ENCODE measurements at regions not wholly inside any gene's neighbourhood (a gene's known extent, or its start where the extent isn't known, plus 50 kb on each side); places are given as distances from the start of the nearest gene placed in this dataset.
A peak's percentile ranks its signal among the peaks of the same experiment; 100 is the strongest.

DNA sequence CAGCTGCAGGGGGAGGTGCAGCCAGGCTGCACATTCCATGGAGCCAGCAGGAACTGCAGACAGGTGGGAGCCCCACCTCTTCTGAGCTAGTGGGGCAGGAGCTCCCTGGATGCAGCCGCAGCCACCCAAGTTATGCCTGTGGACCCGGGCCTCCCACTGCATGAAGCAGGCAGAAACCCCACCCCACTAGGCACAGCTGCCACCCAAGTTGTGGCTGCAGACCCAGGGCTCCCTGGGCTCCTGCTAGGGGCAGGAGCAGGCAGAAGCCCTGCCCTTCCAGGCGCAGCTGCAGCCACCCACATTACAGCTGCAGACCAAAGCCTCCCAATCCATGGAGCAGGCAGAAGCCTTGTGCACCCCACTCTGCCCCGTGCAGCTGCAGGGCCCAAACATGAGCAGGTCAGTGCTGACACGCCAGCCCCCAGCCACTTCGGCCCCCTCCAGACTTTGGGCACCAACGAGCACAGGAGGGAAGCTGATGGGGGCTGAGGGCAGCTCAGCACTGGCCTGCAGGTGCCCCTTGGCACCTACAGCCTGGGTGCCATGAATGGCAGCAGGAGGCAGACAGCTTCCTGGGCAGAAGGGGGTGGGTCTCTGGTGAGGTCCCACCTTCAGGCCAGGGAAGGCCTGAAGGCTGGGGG is 106.9 kb downstream of the C9orf50 start:
- POLR2A ChIA-PET, result no interaction called here
- H3K9me3 Mint-ChIP-seq, result peaks cover 3 to 40% (median 17%) of the 10 kb centered on the region in 9 donors

GRCh38 chr9:129513282-129513681 is 107.6 kb downstream of the C9orf50 start:
- DNase-seq, result no peak
- Mint-ChIP-seq H3K9me3 (peaks cover 3 to 35% (median 16%) of the 10 kb centered on the region in 9 donors), H3K27ac (no peak overlapping the region), H3K27me3 (peaks cover 0 to 4% (median 0%) of the 10 kb centered on the region in 5 donors), H3K4me1 (no peaks in the 10 kb centered on the region), H3K4me3 (no peak overlapping the region), H3K36me3 (peaks cover 0 to 12% (median 5%) of the 10 kb centered on the region in 3 donors)
- POLR2A ChIA-PET, result no interaction called here
- no peak for ATAC-seq

More for the DNA sequence above, 106.9 kb downstream of the C9orf50 start:
- Mint-ChIP-seq H3K27ac (no peak overlapping the region), H3K27me3 (peaks cover 0 to 4% (median 0%) of the 10 kb centered on the region in 5 donors), H3K36me3 (peaks cover 0 to 15% (median 8%) of the 10 kb centered on the region in 3 donors), H3K4me3 (no peak overlapping the region), H3K4me1 (no peaks in the 10 kb centered on the region)
- DNase-seq (no peak), ATAC-seq (no peak)

DNA sequence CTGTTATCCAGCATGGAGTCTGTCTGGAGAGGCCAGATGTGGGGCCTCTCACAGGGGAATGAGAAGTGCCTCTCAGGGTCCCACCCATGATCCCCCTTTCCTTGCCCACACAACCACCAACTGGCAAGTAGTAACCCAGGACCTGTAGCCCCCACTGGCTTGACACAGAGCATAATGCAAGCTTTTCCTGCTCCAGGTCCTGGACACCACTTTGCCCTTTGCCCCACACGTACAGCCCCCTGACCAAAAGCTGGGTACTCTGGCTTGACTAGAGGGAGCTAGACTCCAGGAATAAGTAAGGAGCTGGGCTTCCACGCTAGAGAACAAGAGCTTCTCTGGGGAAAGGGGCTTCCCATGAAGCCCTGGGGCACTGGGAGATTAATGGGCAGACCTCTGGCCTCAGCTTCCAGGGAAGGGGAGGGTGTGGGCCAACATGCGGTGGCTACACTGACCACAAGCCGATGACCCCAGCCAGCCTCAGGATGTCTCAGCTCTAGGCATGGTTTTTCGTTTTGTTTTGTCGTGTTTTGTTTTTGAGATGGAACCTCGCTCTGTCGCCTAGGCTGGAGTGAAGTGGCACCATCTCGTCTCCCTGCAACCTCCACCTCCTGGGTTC is 109.5 kb downstream of the C9orf50 start:
- Mint-ChIP-seq H3K27ac (no peak overlapping the region), H3K4me1 (no peaks in the 10 kb centered on the region), H3K4me3 (no peak overlapping the region), H3K9me3 (peaks cover 0 to 24% (median 10%) of the 10 kb centered on the region in 9 donors), H3K27me3 (no peaks in the 10 kb centered on the region), H3K36me3 (peaks cover 0 to 8% (median 0%) of the 10 kb centered on the region in 3 donors)
- POLR2A ChIA-PET, result interaction anchor here (0.6 kb wide), 2 partner anchors 226 to 469 kb away, joined by 3 read pairs; no protein-coding TSS in a partner anchor
- ATAC-seq (no peak), DNase-seq (no peak)

- Mint-ChIP-seq H3K27me3 (no peaks in the 10 kb centered on the region), H3K27ac (peak overlapping the region in 1 of 10 donors; percentile 73), H3K36me3 (peaks cover 0 to 8% (median 0%) of the 10 kb centered on the region in 3 donors), H3K4me1 (peaks cover 0 to 2% (median 0%) of the 10 kb centered on the region in 4 donors), H3K9me3 (peaks cover 0 to 13% (median 8%) of the 10 kb centered on the region in 9 donors), H3K4me3 (no peak overlapping the region)
- no peak for DNase-seq
- POLR2A ChIA-PET, result no interaction called here
- no peak for ATAC-seq
These were observed 111.4 kb downstream of the C9orf50 start for GRCh38 chr9:129509533-129509928.

- Mint-ChIP-seq H3K4me1 (peaks cover 0 to 2% (median 0%) of the 10 kb centered on the region in 4 donors), H3K27ac (no peak overlapping the region), H3K4me3 (no peak overlapping the region), H3K36me3 (no peaks in the 10 kb centered on the region), H3K27me3 (no peaks in the 10 kb centered on the region), H3K9me3 (no peaks in the 10 kb centered on the region)
- DNase-seq, result no peak
- POLR2A ChIA-PET, result interaction anchor here (0.7 kb wide), 1 partner anchor 40 kb away, joined by 4 read pairs; no protein-coding TSS in a partner anchor
- ATAC-seq, result no peak
These were observed 113.1 kb downstream of the C9orf50 start for GRCh38 chr9:129507805-129508204.

DNA sequence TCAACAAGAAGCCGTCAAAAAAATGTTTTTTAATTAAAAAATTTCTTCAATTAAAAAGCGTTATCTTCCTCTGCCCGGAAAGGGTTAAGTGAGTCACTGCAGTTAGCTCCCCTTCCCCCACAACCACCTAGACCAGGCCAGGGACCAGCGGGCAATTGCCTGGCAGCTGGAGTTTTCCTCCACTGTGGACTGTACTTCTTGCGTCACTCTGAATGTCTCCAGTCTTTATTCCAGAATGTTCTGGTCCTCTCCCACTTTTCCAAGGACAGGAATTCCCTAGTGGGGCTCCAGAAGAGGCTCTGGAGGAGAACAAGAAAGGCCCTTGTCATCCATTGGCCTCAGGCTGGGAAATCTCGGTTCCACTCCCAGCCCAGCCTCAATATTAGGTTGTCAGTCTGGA is 114.0 kb downstream of the C9orf50 start:
- no peaks in the 10 kb centered on the region for H3K36me3 Mint-ChIP-seq
- ATAC-seq (no peak), DNase-seq (no peak)
- POLR2A ChIA-PET, result no interaction called here
- peak overlapping the region in 1 of 10 donors; percentile 31 for H3K27ac Mint-ChIP-seq
- no peaks in the 10 kb centered on the region for H3K27me3 Mint-ChIP-seq
- no peak overlapping the region for H3K4me3 Mint-ChIP-seq
- peaks cover 0 to 2% (median under 1%) of the 10 kb centered on the region in 4 donors for H3K4me1 Mint-ChIP-seq
- no peaks in the 10 kb centered on the region for H3K9me3 Mint-ChIP-seq

DNA sequence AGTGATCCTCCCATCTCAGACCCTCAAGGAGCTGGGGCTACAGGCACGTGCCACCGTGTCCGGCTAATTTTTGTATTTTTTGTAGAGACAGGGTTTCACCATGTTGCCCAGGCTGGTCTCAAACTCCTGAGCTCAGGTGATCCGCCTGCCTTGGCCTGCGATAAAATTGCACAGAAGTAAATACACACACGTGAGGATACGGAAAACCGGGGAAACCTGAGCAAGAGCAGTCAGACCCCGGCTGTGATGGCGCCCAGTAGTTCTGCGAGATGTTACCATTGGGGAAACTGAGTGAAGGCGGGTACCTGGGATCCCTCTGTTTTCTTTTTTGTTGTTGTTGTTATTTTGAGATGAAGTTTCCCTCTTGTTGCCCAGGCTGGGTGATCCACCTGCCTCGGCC is 114.9 kb downstream of the C9orf50 start:
- Mint-ChIP-seq H3K36me3 (no peaks in the 10 kb centered on the region), H3K4me1 (peaks cover 0 to 5% (median under 1%) of the 10 kb centered on the region in 4 donors), H3K27ac (no peak overlapping the region), H3K27me3 (no peaks in the 10 kb centered on the region), H3K9me3 (no peaks in the 10 kb centered on the region), H3K4me3 (no peak overlapping the region)
- POLR2A ChIA-PET, result no interaction called here
- ATAC-seq (no peak), DNase-seq (peak in 1 of 10 donors; percentile 49)

- Mint-ChIP-seq H3K4me1 (peaks cover 0 to 5% (median under 1%) of the 10 kb centered on the region in 4 donors), H3K27ac (peak overlapping the region in 1 of 10 donors; percentile 25), H3K4me3 (no peak overlapping the region), H3K27me3 (no peaks in the 10 kb centered on the region), H3K9me3 (no peaks in the 10 kb centered on the region), H3K36me3 (no peaks in the 10 kb centered on the region)
- POLR2A ChIA-PET, result no interaction called here
- ATAC-seq, result no peak
- DNase-seq, result peak in 1 of 10 donors; percentile 36
These were observed 115.5 kb downstream of the C9orf50 start for GRCh38 chr9:129505270-129505902.

DNA sequence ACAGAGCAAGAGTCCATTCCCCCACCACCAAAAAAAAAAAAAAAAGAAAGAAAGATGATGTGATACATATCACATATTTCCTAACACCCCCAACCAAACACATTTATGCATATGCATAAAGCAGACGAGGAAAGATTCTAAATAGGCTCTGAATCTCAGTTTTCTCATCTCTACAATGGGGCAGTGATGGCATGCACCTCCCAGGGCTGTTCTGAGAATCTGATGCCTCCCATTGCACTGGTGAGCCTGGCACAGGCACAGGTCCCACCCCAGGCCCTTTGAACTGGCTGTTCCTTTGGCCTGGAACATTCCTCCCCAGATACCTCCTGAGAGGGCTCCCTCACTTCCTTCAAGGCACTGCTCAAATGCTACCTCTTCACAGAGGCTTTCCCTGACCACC is 116.5 kb downstream of the C9orf50 start:
- DNase-seq (peak in 1 of 10 donors; percentile 9), ATAC-seq (no peak)
- Mint-ChIP-seq H3K9me3 (no peaks in the 10 kb centered on the region), H3K27me3 (no peaks in the 10 kb centered on the region), H3K36me3 (no peaks in the 10 kb centered on the region), H3K4me3 (no peak overlapping the region), H3K27ac (peak overlapping the region in 1 of 10 donors; percentile 25), H3K4me1 (peaks cover 0 to 5% (median under 1%) of the 10 kb centered on the region in 4 donors)
- POLR2A ChIA-PET, result no interaction called here

DNA sequence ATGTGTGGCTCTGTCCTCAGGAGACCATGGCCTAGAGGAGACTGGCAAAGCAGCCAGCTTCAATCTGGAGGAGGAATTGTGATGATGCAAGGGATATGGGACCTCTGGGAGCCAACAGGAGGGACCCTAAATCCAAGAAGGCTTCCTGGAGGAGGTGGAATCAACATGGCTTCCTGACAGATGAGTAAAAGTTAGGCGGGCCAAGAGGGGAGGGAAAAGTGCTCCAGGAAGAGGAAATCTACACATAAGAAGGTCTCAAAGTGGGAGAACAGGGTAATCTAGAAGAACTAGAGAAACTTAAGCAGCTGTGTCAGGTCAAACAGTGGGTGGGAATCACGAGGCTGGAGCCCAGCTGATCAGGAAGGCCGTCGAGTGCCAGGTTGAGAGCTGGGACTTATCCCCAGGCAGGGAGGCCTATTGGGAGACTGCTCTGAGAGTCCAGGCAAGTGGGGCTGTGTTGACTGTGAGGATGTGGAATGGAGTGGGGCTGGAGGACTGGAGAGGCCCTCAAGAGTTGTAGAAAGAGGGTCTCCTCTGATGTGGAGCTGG is 119.1 kb downstream of the C9orf50 start:
- H3K36me3 Mint-ChIP-seq, result no peaks in the 10 kb centered on the region
- POLR2A ChIA-PET, result interaction anchor here (0.7 to 0.9 kb wide), 3 partner anchors 9 to 129 kb away, joined by 3 to 4 read pairs (median 3); no protein-coding TSS in a partner anchor
- H3K27ac Mint-ChIP-seq, result peak overlapping the region in 4 of 10 donors; percentile 20 to 75 (median 28)
- H3K9me3 Mint-ChIP-seq, result no peaks in the 10 kb centered on the region
- no peak overlapping the region for H3K4me3 Mint-ChIP-seq
- no peaks in the 10 kb centered on the region for H3K27me3 Mint-ChIP-seq
- no peak for ATAC-seq
- H3K4me1 Mint-ChIP-seq, result peaks cover 2 to 11% (median 8%) of the 10 kb centered on the region in 4 donors
- no peak for DNase-seq

- Mint-ChIP-seq H3K27me3 (no peaks in the 10 kb centered on the region), H3K27ac (peak overlapping the region in 4 of 10 donors; percentile 19 to 78 (median 71)), H3K4me1 (peaks cover 9 to 12% (median 11%) of the 10 kb centered on the region in 4 donors), H3K9me3 (no peaks in the 10 kb centered on the region), H3K36me3 (no peaks in the 10 kb centered on the region), H3K4me3 (no peak overlapping the region)
- no peak for DNase-seq
- POLR2A ChIA-PET, result interaction anchor here (0.8 kb wide), 1 partner anchor 11 kb away, joined by 3 read pairs; no protein-coding TSS in a partner anchor
- no peak for ATAC-seq
These were observed 119.8 kb downstream of the C9orf50 start for GRCh38 chr9:129500863-129501770.
